HEK293 (cell line): ENCODE measurements at regions not wholly inside any gene's neighbourhood (a gene's known extent, or its start where the extent isn't known, plus 50 kb on each side); places are given as distances from the start of the nearest gene placed in this dataset.

Experiments used
- CTCF ChIA-PET: fragments of 350-600 bp; formaldehyde crosslinking; extraction: SDS; loops from one replicate; lab custom pipeline; 2021; ENCODE audit warnings: antibody characterized with exemption; lab: Yijun Ruan, JAX
- POLR2A ChIA-PET: fragments of 300-600 bp; formaldehyde crosslinking; extraction: SDS; loops from one replicate; lab custom pipeline; 2020; ENCODE audit warnings: antibody characterized with exemption, inconsistent platforms; lab: Yijun Ruan, JAX
- H3K27ac ChIP-seq: fragments of 200-500 bp; sonication (Bioruptor generic); 2 replicates; pipeline ENCODE4 v1.5.1; 2014; ENCODE audit warnings: low read depth, low read length, control low read depth, inconsistent platforms; ENCODE audit errors: extremely low read depth
- H3K36me3 ChIP-seq, 2 experiments: fragments of 200-500 bp in 1 of 2; sonication (Bioruptor generic) in 1 of 2; 1 replicate in 1 of 2; 2 replicates in 1 of 2; pipeline ENCODE4 v1.5.1; 2014 to 2017; ENCODE audit warnings: inconsistent platforms in 2 of 2, low read length in 2 of 2; ENCODE audit not compliant: control insufficient read depth in 2 of 2, insufficient read depth in 1 of 2
- H3K4me1 ChIP-seq: fragments of 200-500 bp; sonication (Bioruptor generic); 2 replicates; pipeline ENCODE4 v1.5.1; 2014; ENCODE audit warnings: mild to moderate bottlenecking, low read length, inconsistent platforms; ENCODE audit not compliant: control insufficient read depth, insufficient read depth
- H3K4me3 ChIP-seq: 2 replicates; pipeline ENCODE4 v1.5.1; 2011; ENCODE audit warnings: low read depth, mild to moderate bottlenecking, control low read depth, low read length, moderate library complexity
- H3K9me3 ChIP-seq: fragments of 200-500 bp; sonication (Bioruptor generic); 2 replicates; pipeline ENCODE4 v1.5.1; 2014; ENCODE audit warnings: low read depth, low read length, inconsistent platforms; ENCODE audit not compliant: control insufficient read depth, insufficient read depth
- BCL11A ChIP-seq: fragments of 450-650 bp; formaldehyde crosslinking; IDR thresholded peaks from 2 replicates; pipeline ENCODE4 v1.5.1; 2016; ENCODE audit warnings: low read depth, missing biosample characterization, missing genetic modification characterization
- GFI1B ChIP-seq: fragments of 450-650 bp; formaldehyde crosslinking; IDR thresholded peaks from 2 replicates; pipeline ENCODE4 v1.5.1; 2016; ENCODE audit warnings: missing biosample characterization, missing genetic modification characterization
- GLI2 ChIP-seq: fragments of 450-650 bp; formaldehyde crosslinking; IDR thresholded peaks from 2 replicates; pipeline ENCODE4; 2017; ENCODE audit warnings: missing biosample characterization, missing genetic modification characterization, low read depth, borderline replicate concordance
- GLIS1 ChIP-seq: fragments of 450-650 bp; formaldehyde crosslinking; IDR thresholded peaks from 2 replicates; pipeline ENCODE4 v1.5.1; 2016; ENCODE audit warnings: missing biosample characterization, missing genetic modification characterization
- HOXC10 ChIP-seq: sonication (generic); formaldehyde crosslinking; IDR thresholded peaks from 2 replicates; pipeline ENCODE4 v1.8.1; 2023; ENCODE audit warnings: mild to moderate bottlenecking, missing genetic modification reagents
- KLF16 ChIP-seq: fragments of 450-650 bp; formaldehyde crosslinking; IDR thresholded peaks from 2 replicates; pipeline ENCODE4 v1.5.1; 2017; ENCODE audit warnings: missing biosample characterization, missing genetic modification characterization
- KLF7 ChIP-seq: fragments of 450-650 bp; formaldehyde crosslinking; IDR thresholded peaks from 2 replicates; pipeline ENCODE4 v1.5.1; 2016; ENCODE audit warnings: missing biosample characterization, missing genetic modification characterization, borderline replicate concordance
- MYNN ChIP-seq: fragments of 450-650 bp; formaldehyde crosslinking; IDR thresholded peaks from 2 replicates; pipeline ENCODE4 v1.5.1; 2016; ENCODE audit warnings: missing biosample characterization, missing genetic modification characterization, borderline replicate concordance
- PRDM1 ChIP-seq: fragments of 450-650 bp; formaldehyde crosslinking; IDR thresholded peaks from 2 replicates; pipeline ENCODE4; 2016; ENCODE audit warnings: missing biosample characterization, missing genetic modification characterization
- WT1 ChIP-seq: fragments of 450-650 bp; formaldehyde crosslinking; IDR thresholded peaks from 2 replicates; pipeline ENCODE4 v1.5.1; 2016; ENCODE audit warnings: missing biosample characterization, missing genetic modification characterization
- ZBTB20 ChIP-seq: fragments of 450-650 bp; formaldehyde crosslinking; IDR thresholded peaks from 2 replicates; pipeline ENCODE4 v1.5.1; 2016; ENCODE audit warnings: missing biosample characterization, missing genetic modification characterization
- ZBTB8A ChIP-seq: fragments of 450-650 bp; formaldehyde crosslinking; IDR thresholded peaks from 2 replicates; pipeline ENCODE4 v1.5.1; 2016; ENCODE audit warnings: missing biosample characterization, missing genetic modification characterization
- ZNF114 ChIP-seq: fragments of 450-650 bp; formaldehyde crosslinking; IDR thresholded peaks from 2 replicates; pipeline ENCODE4 v1.5.0; 2017; ENCODE audit warnings: missing biosample characterization, missing genetic modification characterization
- ZNF132 ChIP-seq: fragments of 450-650 bp; formaldehyde crosslinking; IDR thresholded peaks from 2 replicates; pipeline ENCODE4 v1.5.1; 2017; ENCODE audit warnings: missing biosample characterization, missing genetic modification characterization, borderline replicate concordance
- ZNF202 ChIP-seq: fragments of 450-650 bp; formaldehyde crosslinking; IDR thresholded peaks from 2 replicates; pipeline ENCODE4 v1.5.1; 2016; ENCODE audit warnings: missing biosample characterization, missing genetic modification characterization, borderline replicate concordance
- ZNF416 ChIP-seq: fragments of 450-650 bp; formaldehyde crosslinking; IDR thresholded peaks from 2 replicates; pipeline ENCODE4 v1.5.1; 2016; ENCODE audit warnings: missing biosample characterization, missing genetic modification characterization
- ZNF433 ChIP-seq: fragments of 450-650 bp; formaldehyde crosslinking; IDR thresholded peaks from 2 replicates; pipeline ENCODE4 v1.5.1; 2016; ENCODE audit warnings: missing biosample characterization, missing genetic modification characterization, low read depth
- ZNF501 ChIP-seq: fragments of 450-650 bp; formaldehyde crosslinking; IDR thresholded peaks from 2 replicates; pipeline ENCODE4 v1.5.1; 2016; ENCODE audit warnings: missing biosample characterization, missing genetic modification characterization
- ZNF624 ChIP-seq: fragments of 450-650 bp; formaldehyde crosslinking; IDR thresholded peaks from 2 replicates; pipeline ENCODE4 v1.5.1; 2017; ENCODE audit warnings: missing biosample characterization, missing genetic modification characterization
- ZNF791 ChIP-seq: fragments of 450-650 bp; formaldehyde crosslinking; IDR thresholded peaks from 2 replicates; pipeline ENCODE4 v1.5.1; 2016; ENCODE audit warnings: missing biosample characterization, missing genetic modification characterization
- ZNF837 ChIP-seq: fragments of 450-650 bp; formaldehyde crosslinking; IDR thresholded peaks from 2 replicates; pipeline ENCODE4 v1.5.1; 2016; ENCODE audit warnings: missing biosample characterization, missing genetic modification characterization
- ZXDB ChIP-seq: fragments of 450-650 bp; formaldehyde crosslinking; IDR thresholded peaks from 2 replicates; pipeline ENCODE4 v1.5.1; 2016; ENCODE audit warnings: missing biosample characterization, missing genetic modification characterization
- TF ChIP-seq, protein P1 (sequence below): fragments of 450-650 bp; formaldehyde crosslinking; IDR thresholded peaks from 2 replicates; pipeline ENCODE4 v1.5.1; 2017; ENCODE audit warnings: missing biosample characterization, missing genetic modification characterization
- TF ChIP-seq, protein P2 (sequence below): IDR thresholded peaks from 2 replicates; pipeline ENCODE4 v1.6.1; 2011; ENCODE audit warnings: mild to moderate bottlenecking, low read depth, low read length, borderline replicate concordance
- TF ChIP-seq, protein P3 (sequence below): fragments of 450-650 bp; formaldehyde crosslinking; IDR thresholded peaks from 2 replicates; pipeline ENCODE4 v1.5.1; 2016; ENCODE audit warnings: missing biosample characterization, missing genetic modification characterization
- TF ChIP-seq, protein P4 (sequence below): fragments of 450-650 bp; formaldehyde crosslinking; IDR thresholded peaks from 2 replicates; pipeline ENCODE4 v1.5.1; 2016; ENCODE audit warnings: missing biosample characterization, missing genetic modification characterization

DNA sequence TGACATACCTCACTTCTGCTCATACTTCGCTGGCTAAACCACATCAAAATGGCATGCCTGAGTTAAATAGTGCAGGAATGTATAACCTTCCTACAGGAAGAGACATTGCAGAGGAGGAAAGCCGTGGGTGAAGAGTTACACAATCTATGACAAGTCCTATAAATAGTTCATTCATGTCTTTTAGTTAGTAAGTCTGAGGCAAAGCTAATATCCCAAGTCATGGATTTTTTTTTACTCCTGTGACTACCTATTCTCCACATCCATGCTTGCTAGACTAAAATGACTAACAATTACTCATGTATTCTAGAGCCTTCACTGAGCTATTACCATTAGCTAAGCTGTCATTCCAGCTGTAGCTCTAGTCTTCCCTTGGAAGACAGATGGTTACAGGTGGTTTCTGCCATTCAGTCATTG is 391.3 kb downstream of the NR2F1-AS1 start (continued):
- TF ChIP-seq, protein P1, sequence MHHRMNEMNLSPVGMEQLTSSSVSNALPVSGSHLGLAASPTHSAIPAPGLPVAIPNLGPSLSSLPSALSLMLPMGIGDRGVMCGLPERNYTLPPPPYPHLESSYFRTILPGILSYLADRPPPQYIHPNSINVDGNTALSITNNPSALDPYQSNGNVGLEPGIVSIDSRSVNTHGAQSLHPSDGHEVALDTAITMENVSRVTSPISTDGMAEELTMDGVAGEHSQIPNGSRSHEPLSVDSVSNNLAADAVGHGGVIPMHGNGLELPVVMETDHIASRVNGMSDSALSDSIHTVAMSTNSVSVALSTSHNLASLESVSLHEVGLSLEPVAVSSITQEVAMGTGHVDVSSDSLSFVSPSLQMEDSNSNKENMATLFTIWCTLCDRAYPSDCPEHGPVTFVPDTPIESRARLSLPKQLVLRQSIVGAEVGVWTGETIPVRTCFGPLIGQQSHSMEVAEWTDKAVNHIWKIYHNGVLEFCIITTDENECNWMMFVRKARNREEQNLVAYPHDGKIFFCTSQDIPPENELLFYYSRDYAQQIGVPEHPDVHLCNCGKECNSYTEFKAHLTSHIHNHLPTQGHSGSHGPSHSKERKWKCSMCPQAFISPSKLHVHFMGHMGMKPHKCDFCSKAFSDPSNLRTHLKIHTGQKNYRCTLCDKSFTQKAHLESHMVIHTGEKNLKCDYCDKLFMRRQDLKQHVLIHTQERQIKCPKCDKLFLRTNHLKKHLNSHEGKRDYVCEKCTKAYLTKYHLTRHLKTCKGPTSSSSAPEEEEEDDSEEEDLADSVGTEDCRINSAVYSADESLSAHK (tag by site-specific recombination), result no peak
- TF ChIP-seq ZBTB20 (tag by site-specific recombination), result no peak

DNA sequence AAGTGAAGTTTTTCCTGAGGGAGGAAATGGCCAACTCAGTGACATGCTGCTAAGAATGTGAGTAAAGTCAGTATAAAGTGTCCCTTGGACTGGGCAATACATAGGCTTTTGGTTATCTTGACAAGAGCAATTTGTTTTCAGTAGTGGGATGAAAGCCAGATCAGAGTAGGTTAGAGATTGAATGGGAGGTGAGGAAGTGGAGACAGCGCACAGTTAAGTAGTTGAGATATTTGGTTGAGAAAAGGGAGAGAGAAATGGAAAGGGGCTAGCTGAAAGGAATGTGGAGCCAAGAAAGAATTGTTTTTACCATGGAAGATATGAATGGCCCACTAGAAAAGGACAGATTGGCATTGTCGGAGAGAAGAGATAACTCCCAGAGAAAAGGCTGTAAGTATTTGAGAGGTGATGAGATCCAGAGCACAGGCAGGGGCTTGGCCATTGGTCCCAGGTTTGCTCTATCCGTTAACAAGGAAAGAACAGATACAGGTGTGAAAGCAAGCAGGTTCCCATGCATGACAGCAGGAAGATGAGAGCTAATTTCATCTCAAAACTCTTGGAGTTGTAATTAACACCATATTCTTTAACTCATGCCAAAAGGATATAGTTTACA is 392.0 kb downstream of the NR2F1-AS1 start:
- ChIA-PET POLR2A (no interaction called here), CTCF (interaction anchor here (0.7 kb wide), 1 partner anchor 447 kb away, joined by 4 read pairs; no protein-coding TSS in a partner anchor)
- no peak overlapping the region for H3K27ac ChIP-seq
- H3K4me1 ChIP-seq, result peaks cover 7% of the 10 kb centered on the region; the same call in 1 of the 2 replicates
- H3K9me3 ChIP-seq, result no peaks in the 10 kb centered on the region
- TF ChIP-seq ZNF837 (tag by site-specific recombination) (no peak), ZNF501 (tag by site-specific recombination) (no peak), KLF16 (tag by site-specific recombination) (no peak), PRDM1 (tag by site-specific recombination) (no peak), BCL11A (no peak), ZBTB8A (tag by site-specific recombination) (no peak), KLF7 (tag by site-specific recombination) (no peak), ZNF433 (tag by site-specific recombination) (no peak), ZNF624 (tag by site-specific recombination) (no peak), GFI1B (tag by site-specific recombination) (no peak), ZNF202 (tag by site-specific recombination) (no peak)
- TF ChIP-seq, protein P2, sequence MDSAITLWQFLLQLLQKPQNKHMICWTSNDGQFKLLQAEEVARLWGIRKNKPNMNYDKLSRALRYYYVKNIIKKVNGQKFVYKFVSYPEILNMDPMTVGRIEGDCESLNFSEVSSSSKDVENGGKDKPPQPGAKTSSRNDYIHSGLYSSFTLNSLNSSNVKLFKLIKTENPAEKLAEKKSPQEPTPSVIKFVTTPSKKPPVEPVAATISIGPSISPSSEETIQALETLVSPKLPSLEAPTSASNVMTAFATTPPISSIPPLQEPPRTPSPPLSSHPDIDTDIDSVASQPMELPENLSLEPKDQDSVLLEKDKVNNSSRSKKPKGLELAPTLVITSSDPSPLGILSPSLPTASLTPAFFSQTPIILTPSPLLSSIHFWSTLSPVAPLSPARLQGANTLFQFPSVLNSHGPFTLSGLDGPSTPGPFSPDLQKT, result no peak
- H3K4me3 ChIP-seq, result no peak overlapping the region
- H3K36me3 ChIP-seq, result no peaks in the 10 kb centered on the region

DNA sequence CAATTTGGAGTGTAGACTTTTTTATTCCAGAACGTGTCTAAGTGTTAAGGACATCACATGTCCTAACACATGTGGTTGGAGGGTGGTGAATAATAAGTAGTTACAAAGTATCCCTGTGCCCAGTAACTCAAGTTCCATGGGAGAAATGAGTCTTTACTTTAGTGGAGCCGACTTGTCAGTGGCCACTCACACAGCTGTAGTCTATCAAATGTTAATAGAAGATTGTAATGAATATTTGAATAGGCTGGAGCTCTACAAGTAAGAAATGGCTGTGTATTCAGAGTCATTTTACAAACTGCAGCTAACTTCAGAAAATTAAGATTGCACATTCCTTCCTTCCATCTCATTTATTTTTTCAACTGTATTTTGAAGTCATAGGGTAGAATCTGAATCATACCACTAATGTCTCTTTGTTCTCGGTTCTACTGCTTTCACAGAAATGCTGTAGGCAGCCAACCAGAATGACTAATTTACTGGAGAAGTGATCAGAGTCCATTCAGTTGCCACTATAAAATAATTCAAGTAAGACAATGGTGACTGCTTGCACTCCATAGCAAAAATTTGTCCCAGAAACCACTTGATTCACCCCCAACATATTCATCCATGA is 394.8 kb downstream of the NR2F1-AS1 start:
- ChIA-PET POLR2A (no interaction called here), CTCF (no interaction called here)
- H3K36me3 ChIP-seq, result no peaks in the 10 kb centered on the region
- H3K9me3 ChIP-seq, result no peaks in the 10 kb centered on the region
- H3K27ac ChIP-seq, result no peak overlapping the region
- H3K4me3 ChIP-seq, result no peak overlapping the region
- H3K4me1 ChIP-seq, result no peaks in the 10 kb centered on the region
- TF ChIP-seq ZNF132 (tag by site-specific recombination), result no peak
- no peak for TF ChIP-seq ZXDB (tag by site-specific recombination)
- TF ChIP-seq GLIS1 (tag by site-specific recombination), result no peak
- no peak for TF ChIP-seq HOXC10 (CRISPR knock-in tag)
- TF ChIP-seq, protein P3, sequence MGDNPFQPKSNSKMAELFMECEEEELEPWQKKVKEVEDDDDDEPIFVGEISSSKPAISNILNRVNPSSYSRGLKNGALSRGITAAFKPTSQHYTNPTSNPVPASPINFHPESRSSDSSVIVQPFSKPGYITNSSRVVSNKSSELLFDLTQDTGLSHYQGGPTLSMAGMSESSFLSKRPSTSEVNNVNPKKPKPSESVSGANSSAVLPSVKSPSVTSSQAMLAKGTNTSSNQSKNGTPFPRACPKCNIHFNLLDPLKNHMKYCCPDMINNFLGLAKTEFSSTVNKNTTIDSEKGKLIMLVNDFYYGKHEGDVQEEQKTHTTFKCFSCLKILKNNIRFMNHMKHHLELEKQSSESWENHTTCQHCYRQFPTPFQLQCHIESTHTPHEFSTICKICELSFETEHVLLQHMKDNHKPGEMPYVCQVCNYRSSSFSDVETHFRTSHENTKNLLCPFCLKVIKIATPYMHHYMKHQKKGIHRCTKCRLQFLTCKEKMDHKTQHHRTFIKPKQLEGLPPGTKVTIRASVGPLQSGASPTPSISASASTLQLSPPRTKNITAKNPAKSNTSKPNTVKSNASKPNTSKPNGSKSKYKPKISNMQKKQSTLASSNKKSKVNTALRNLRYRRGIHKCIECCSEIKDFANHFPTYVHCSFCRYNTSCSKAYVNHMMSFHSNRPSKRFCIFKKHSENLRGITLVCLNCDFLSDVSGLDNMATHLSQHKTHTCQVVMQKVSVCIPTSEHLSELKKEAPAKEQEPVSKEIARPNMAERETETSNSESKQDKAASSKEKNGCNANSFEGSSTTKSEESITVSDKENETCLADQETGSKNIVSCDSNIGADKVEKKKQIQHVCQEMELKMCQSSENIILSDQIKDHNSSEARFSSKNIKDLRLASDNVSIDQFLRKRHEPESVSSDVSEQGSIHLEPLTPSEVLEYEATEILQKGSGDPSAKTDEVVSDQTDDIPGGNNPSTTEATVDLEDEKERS (tag by site-specific recombination), result no peak
- TF ChIP-seq, protein P4, sequence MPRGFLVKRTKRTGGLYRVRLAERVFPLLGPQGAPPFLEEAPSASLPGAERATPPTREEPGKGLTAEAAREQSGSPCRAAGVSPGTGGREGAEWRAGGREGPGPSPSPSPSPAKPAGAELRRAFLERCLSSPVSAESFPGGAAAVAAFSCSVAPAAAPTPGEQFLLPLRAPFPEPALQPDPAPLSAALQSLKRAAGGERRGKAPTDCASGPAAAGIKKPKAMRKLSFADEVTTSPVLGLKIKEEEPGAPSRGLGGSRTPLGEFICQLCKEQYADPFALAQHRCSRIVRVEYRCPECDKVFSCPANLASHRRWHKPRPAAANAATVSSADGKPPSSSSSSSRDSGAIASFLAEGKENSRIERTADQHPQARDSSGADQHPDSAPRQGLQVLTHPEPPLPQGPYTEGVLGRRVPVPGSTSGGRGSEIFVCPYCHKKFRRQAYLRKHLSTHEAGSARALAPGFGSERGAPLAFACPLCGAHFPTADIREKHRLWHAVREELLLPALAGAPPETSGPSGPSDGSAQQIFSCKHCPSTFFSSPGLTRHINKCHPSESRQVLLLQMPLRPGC (tag by site-specific recombination), result no peak
- no peak for TF ChIP-seq ZNF791 (tag by site-specific recombination)
- no peak for TF ChIP-seq GLI2 (tag by site-specific recombination)
- no peak for TF ChIP-seq MYNN (tag by site-specific recombination)
- TF ChIP-seq ZNF114 (tag by site-specific recombination), result no peak
- no peak for TF ChIP-seq ZNF416 (tag by site-specific recombination)
- no peak for TF ChIP-seq ZNF837 (tag by site-specific recombination)
- no peak for TF ChIP-seq WT1 (tag by site-specific recombination)
